HG03457 (cell line): ENCODE measurements at regions not wholly inside any gene's neighbourhood (a gene's known extent, or its start where the extent isn't known, plus 50 kb on each side); places are given as distances from the start of the nearest gene placed in this dataset.

ENCODE experiments used
- ATAC-seq: cut with Tn5 transposase; IDR thresholded peaks from one replicate; pipeline ENCODE4 v1.9.1; 2021; ENCODE audit warnings: moderate number of reproducible peaks; ENCODE audit not compliant: unreplicated experiment

GRCh38 chr1:237972186-237972585 lies 81.5 kb upstream of the ZP4 start:
- ATAC-seq = no peak

- ATAC-seq = no peak
Observed at GRCh38 chr1:237962985-237963384, 72.3 kb upstream of the ZP4 start.

- ATAC-seq = no peak
Observed at GRCh38 chr1:237961754-237962153, 71.0 kb upstream of the ZP4 start.

- ATAC-seq = no peak
Observed at GRCh38 chr1:237959838-237960237, 69.1 kb upstream of the ZP4 start.

GRCh38 chr1:237953238-237953637 lies 62.5 kb upstream of the ZP4 start:
- no peak for ATAC-seq
